CD14-positive monocyte (primary cell): ENCODE measurements at regions not wholly inside any gene's neighbourhood (a gene's known extent, or its start where the extent isn't known, plus 50 kb on each side); places are given as distances from the start of the nearest gene placed in this dataset.

Source experiments
- DNase-seq, 3 donors: peaks; one replicate each; pipeline ENCODE4 v3.0.0-alpha.2; 2011 to 2022
- H2AFZ ChIP-seq: 2 replicates; pipeline ENCODE4 v1.6.0; 2012; ENCODE audit warnings: mild to moderate bottlenecking, low read depth, low read length, inconsistent platforms; ENCODE audit not compliant: insufficient read depth, poor library complexity, severe bottlenecking
- H3K27ac ChIP-seq, 2 donors: 1 replicate in 1 of 2; 2 replicates in 1 of 2; pipeline ENCODE4 v1.5.1; 2012 to 2013; ENCODE audit warnings: low read length in 2 of 2, control low read depth in 1 of 2, inconsistent platforms in 1 of 2, low read depth in 1 of 2, mild to moderate bottlenecking in 1 of 2
- H3K27me3 ChIP-seq, 2 donors: one replicate each; pipeline versions ENCODE4 v1.6.0 to v1.6.1; 2011 to 2013; ENCODE audit warnings: low read length in 2 of 2; ENCODE audit not compliant: control insufficient read depth in 2 of 2, insufficient read depth in 2 of 2
- H3K36me3 ChIP-seq, 2 donors: replicated peaks in 1 of 2; 1 replicate in 1 of 2; 2 replicates in 1 of 2; pipeline versions ENCODE4 v1.5.1 to v1.6.1; 2012 to 2013; ENCODE audit warnings: low read length in 2 of 2, control low read depth in 1 of 2, inconsistent platforms in 1 of 2, mild to moderate bottlenecking in 1 of 2; ENCODE audit not compliant: insufficient read depth in 2 of 2, control insufficient read depth in 1 of 2
- H3K4me1 ChIP-seq, 2 donors: 1 replicate in 1 of 2; 2 replicates in 1 of 2; pipeline versions ENCODE4 v1.5.1 to v1.6.1; 2012 to 2013; ENCODE audit warnings: low read length in 2 of 2, control low read depth in 1 of 2, inconsistent platforms in 1 of 2, mild to moderate bottlenecking in 1 of 2, moderate library complexity in 1 of 2; ENCODE audit not compliant: insufficient read depth in 2 of 2, control insufficient read depth in 1 of 2
- H3K4me2 ChIP-seq: replicated peaks from 2 replicates; pipeline ENCODE3; 2012; ENCODE audit warnings: low read length, moderate library complexity, mild to moderate bottlenecking; ENCODE audit not compliant: poor library complexity, severe bottlenecking; ENCODE audit errors: extremely low read depth
- H3K4me3 ChIP-seq, 3 experiments: fragments of 200-600 bp in 1 of 3; sonication (generic) in 1 of 3; replicated peaks in 1 of 3; 1 replicate in 2 of 3; 2 replicates in 1 of 3; pipeline ENCODE4 v1.5.1; 2011 to 2013; ENCODE audit warnings: low read length in 3 of 3, mild to moderate bottlenecking in 3 of 3, control low read depth in 2 of 3, low read depth in 2 of 3, inconsistent platforms in 1 of 3, moderate library complexity in 1 of 3
- H3K79me2 ChIP-seq: 2 replicates; pipeline ENCODE4 v1.6.0; 2012; ENCODE audit warnings: mild to moderate bottlenecking, control low read depth, inconsistent platforms, low read length, moderate library complexity; ENCODE audit not compliant: insufficient read depth
- H3K9ac ChIP-seq: 2 replicates; pipeline ENCODE4 v1.6.0; 2017; ENCODE audit warnings: low read length, mild to moderate bottlenecking; ENCODE audit not compliant: insufficient read depth, poor library complexity, severe bottlenecking
- H3K9me3 ChIP-seq, 2 donors: replicated peaks in 1 of 2; 1 replicate in 1 of 2; 2 replicates in 1 of 2; pipeline versions ENCODE4 v1.5.1 to v1.6.1; 2012 to 2013; ENCODE audit warnings: low read length in 2 of 2, control low read depth in 1 of 2; ENCODE audit not compliant: control insufficient read depth in 1 of 2, insufficient read depth in 1 of 2
- H4K20me1 ChIP-seq: 2 replicates; pipeline ENCODE4 v1.6.0; 2012; ENCODE audit warnings: mild to moderate bottlenecking, low read length, control low read depth, moderate library complexity; ENCODE audit not compliant: insufficient read depth
- H3K27ac Mint-ChIP-seq, 7 donors: one replicate each; pipeline ENCODE4 v1.8.0; 2020; ENCODE audit warnings: mild to moderate bottlenecking in 7 of 7, mixed read lengths in 7 of 7, moderate library complexity in 6 of 7, inconsistent platforms in 2 of 7
- H3K27me3 Mint-ChIP-seq, 3 donors: one replicate each; pipeline ENCODE4 v1.8.0; 2021 to 2022; ENCODE audit warnings: low read depth in 3 of 3, mild to moderate bottlenecking in 3 of 3, mixed read lengths in 3 of 3, moderate library complexity in 3 of 3, inconsistent platforms in 1 of 3
- H3K36me3 Mint-ChIP-seq, 2 donors: one replicate each; pipeline ENCODE4 v1.8.0; 2020; ENCODE audit warnings: mixed read lengths in 2 of 2, inconsistent platforms in 1 of 2, mild to moderate bottlenecking in 1 of 2
- H3K4me1 Mint-ChIP-seq: one replicate; pipeline ENCODE4 v1.8.0; 2020; ENCODE audit warnings: mild to moderate bottlenecking, mixed read lengths
- H3K4me3 Mint-ChIP-seq, 2 donors: one replicate each; pipeline ENCODE4 v1.8.0; 2020; ENCODE audit warnings: mild to moderate bottlenecking in 2 of 2, mixed read lengths in 2 of 2, moderate library complexity in 1 of 2
- H3K9me3 Mint-ChIP-seq, 7 donors: one replicate each; pipeline ENCODE4 v1.8.0; 2020 to 2022; ENCODE audit warnings: mixed read lengths in 7 of 7, mild to moderate bottlenecking in 6 of 7, moderate library complexity in 6 of 7, inconsistent platforms in 2 of 7
- CTCF ChIP-seq: fragments of 200-600 bp; IDR thresholded peaks from one replicate; pipeline ENCODE4 v1.8.0; 2022; ENCODE audit warnings: antibody characterized with exemption, mild to moderate bottlenecking
- WGBS: methylation state at CpG from one replicate; pipeline ENCODE4 v1.1.5; 2013; ENCODE audit warnings: missing lambda C conversion rate; ENCODE audit not compliant: insufficient coverage; 5-methylcytosine and 5-hydroxymethylcytosine counted together
- intact Hi-C, 2 donors: fragments of 100-400 bp; cut with micrococcal nuclease; formaldehyde crosslinking; loops; one replicate each; pipeline versions ENCODE4 v1.15.0 to v1.15.1; 2023

GRCh38 chr1:193891788-193892187 lies 705.4 kb upstream of the B3GALT2 start:
- no peaks in the 10 kb centered on the region for H3K27me3 Mint-ChIP-seq
- DNase-seq = no peak
- Histone ChIP-seq H2AFZ (no peak overlapping the region), H3K9ac (no peak overlapping the region), H4K20me1 (no peaks in the 10 kb centered on the region), H3K4me2 (no peak overlapping the region), H3K4me1 (no peaks in the 10 kb centered on the region), H3K79me2 (no peaks in the 10 kb centered on the region), H3K9me3 (peaks cover 0 to 2% of the 10 kb centered on the region in 2 donors), H3K36me3 (no peaks in the 10 kb centered on the region), H3K4me3 (no peak overlapping the region), H3K27me3 (no peaks in the 10 kb centered on the region), H3K27ac (no peak overlapping the region)
- 71% methylated on average over 1 of the region's 2 CpGs for WGBS
- intact Hi-C loops = no loop called here
- no peaks in the 10 kb centered on the region for H3K36me3 Mint-ChIP-seq
- no peak for TF ChIP-seq CTCF
- peaks cover 2 to 12% (median 7%) of the 10 kb centered on the region in 7 donors for H3K9me3 Mint-ChIP-seq
- no peak overlapping the region for H3K4me3 Mint-ChIP-seq
- H3K27ac Mint-ChIP-seq = no peak overlapping the region
- no peaks in the 10 kb centered on the region for H3K4me1 Mint-ChIP-seq

- no peak overlapping the region for H3K4me3 ChIP-seq
- no peaks in the 10 kb centered on the region for H3K36me3 ChIP-seq
- no peaks in the 10 kb centered on the region for H3K27me3 ChIP-seq
- WGBS = no CpG with 5 or more reads among the region's 1 CpG
- intact Hi-C loops = no loop called here
- H3K36me3 Mint-ChIP-seq = no peaks in the 10 kb centered on the region
- no peak overlapping the region for H3K27ac ChIP-seq
- TF ChIP-seq CTCF = no peak
- H3K9me3 ChIP-seq = peaks cover 0 to 2% of the 10 kb centered on the region in 2 donors
- peaks cover 2 to 12% (median 7%) of the 10 kb centered on the region in 7 donors for H3K9me3 Mint-ChIP-seq
- no peaks in the 10 kb centered on the region for H3K27me3 Mint-ChIP-seq
- no peaks in the 10 kb centered on the region for H3K4me1 Mint-ChIP-seq
- no peaks in the 10 kb centered on the region for H3K79me2 ChIP-seq
- H3K4me1 ChIP-seq = no peaks in the 10 kb centered on the region
- no peak overlapping the region for H3K9ac ChIP-seq
- no peaks in the 10 kb centered on the region for H4K20me1 ChIP-seq
- no peak overlapping the region for H2AFZ ChIP-seq
- H3K27ac Mint-ChIP-seq = no peak overlapping the region
- DNase-seq = no peak
- H3K4me3 Mint-ChIP-seq = no peak overlapping the region
- H3K4me2 ChIP-seq = no peak overlapping the region
Observed at GRCh38 chr1:193890935-193891334, 704.5 kb upstream of the B3GALT2 start.
